Hepatocyte (in vitro differentiated cells): ENCODE measurements at regions not wholly inside any gene's neighbourhood (a gene's known extent, or its start where the extent isn't known, plus 50 kb on each side); places are given as distances from the start of the nearest gene placed in this dataset.

Experiments used
- CTCF ChIP-seq: fragments of 200-600 bp; sonication (generic); IDR thresholded peaks from 2 replicates; pipeline ENCODE4 v1.5.1; 2016; ENCODE audit warnings: antibody characterized with exemption, mild to moderate bottlenecking; ENCODE audit not compliant: poor library complexity
- EZH2 ChIP-seq: fragments of 200-600 bp; sonication (generic); IDR thresholded peaks from 2 replicates; pipeline ENCODE4 v1.6.1; 2016; ENCODE audit warnings: antibody characterized with exemption, mild to moderate bottlenecking, borderline replicate concordance

GRCh38 chr4:138724530-138724929 is 291.1 kb upstream of the NOCT start:
- TF ChIP-seq CTCF, result no peak
- no peak for TF ChIP-seq EZH2
